Liver (tissue), 8 donors: ENCODE measurements at regions not wholly inside any gene's neighbourhood (a gene's known extent, or its start where the extent isn't known, plus 50 kb on each side); places are given as distances from the start of the nearest gene placed in this dataset.

ENCODE experiments used
- DNase-seq: peaks from one replicate; pipeline ENCODE4 v3.0.0-alpha.2; 2017; ENCODE audit warnings: low spot score
- H3K27ac ChIP-seq, 2 donors: one replicate each; pipeline ENCODE4 v1.7.0; 2013; ENCODE audit warnings: inconsistent platforms in 2 of 2, low read length in 2 of 2, control low read depth in 1 of 2, low read depth in 1 of 2, mild to moderate bottlenecking in 1 of 2
- H3K27me3 ChIP-seq, 4 donors: one replicate each; pipeline versions ENCODE4 v1.6.1 to v1.7.0; 2013; ENCODE audit warnings: low read length in 3 of 4, inconsistent platforms in 1 of 4, mild to moderate bottlenecking in 1 of 4, moderate library complexity in 1 of 4; ENCODE audit not compliant: control insufficient read depth in 4 of 4, insufficient read depth in 4 of 4
- H3K36me3 ChIP-seq, 4 donors: one replicate each; pipeline versions ENCODE4 v1.6.1 to v1.7.0; 2013; ENCODE audit warnings: low read length in 3 of 4, mild to moderate bottlenecking in 3 of 4, low read depth in 1 of 4, moderate library complexity in 1 of 4; ENCODE audit not compliant: control insufficient read depth in 4 of 4, insufficient read depth in 3 of 4
- H3K4me1 ChIP-seq, 4 donors: one replicate each; pipeline versions ENCODE4 v1.6.1 to v1.7.0; 2013; ENCODE audit warnings: low read length in 3 of 4, mild to moderate bottlenecking in 3 of 4, moderate library complexity in 1 of 4; ENCODE audit not compliant: control insufficient read depth in 4 of 4, insufficient read depth in 4 of 4
- H3K4me3 ChIP-seq, 3 donors: one replicate each; pipeline versions ENCODE4 v1.6.1 to v1.7.0; 2013; ENCODE audit warnings: low read length in 3 of 3, control low read depth in 1 of 3, low read depth in 1 of 3, mild to moderate bottlenecking in 1 of 3
- H3K9ac ChIP-seq, 2 donors: one replicate each; pipeline ENCODE4 v1.7.0; 2013; ENCODE audit warnings: low read length in 2 of 2, mild to moderate bottlenecking in 2 of 2, moderate library complexity in 2 of 2, control low read depth in 1 of 2, low read depth in 1 of 2
- H3K9me3 ChIP-seq, 4 donors: one replicate each; pipeline versions ENCODE4 v1.6.1 to v1.7.0; 2013; ENCODE audit warnings: low read length in 3 of 4; ENCODE audit not compliant: control insufficient read depth in 4 of 4
- CTCF ChIP-seq: fragments of 150-350 bp; IDR thresholded peaks from 2 replicates; pipeline ENCODE4 v1.5.1; 2017; ENCODE audit warnings: improper control_type of control experiment, low read depth, low read length; ENCODE audit not compliant: missing input control
- EGR1 ChIP-seq, 2 donors: IDR thresholded peaks; 2 replicates each; pipeline ENCODE4 v1.6.1; 2016 to 2018; ENCODE audit warnings: antibody characterized with exemption in 2 of 2, low read depth in 2 of 2
- FOXA1 ChIP-seq: IDR thresholded peaks from 2 replicates; pipeline ENCODE4 v1.6.1; 2016; ENCODE audit warnings: antibody characterized with exemption
- FOXA2 ChIP-seq: IDR thresholded peaks from 2 replicates; pipeline ENCODE4 v1.6.1; 2016; ENCODE audit warnings: antibody characterized with exemption
- GABPA ChIP-seq, 2 donors: IDR thresholded peaks in 1 of 2; conservative IDR thresholded peaks in 1 of 2; 2 replicates each; pipeline ENCODE4 v1.6.1; 2016; ENCODE audit warnings: antibody characterized with exemption in 2 of 2, mild to moderate bottlenecking in 1 of 2, moderate library complexity in 1 of 2
- HNF4A ChIP-seq, 2 donors: conservative IDR thresholded peaks; 2 replicates each; pipeline ENCODE4 v1.6.1; 2016; ENCODE audit warnings: antibody characterized with exemption in 2 of 2, mild to moderate bottlenecking in 2 of 2
- HNF4G ChIP-seq: IDR thresholded peaks from 2 replicates; pipeline ENCODE4 v1.6.1; 2016; ENCODE audit warnings: antibody characterized with exemption
- JUND ChIP-seq, 2 donors: IDR thresholded peaks; 2 replicates each; pipeline ENCODE4 v1.6.1; 2016; ENCODE audit warnings: antibody characterized with exemption in 2 of 2
- MAX ChIP-seq: IDR thresholded peaks from 2 replicates; pipeline ENCODE4 v1.6.1; 2016; ENCODE audit warnings: antibody characterized with exemption
- NR2F2 ChIP-seq: IDR thresholded peaks from 2 replicates; pipeline ENCODE4 v1.6.1; 2016; ENCODE audit warnings: antibody characterized with exemption
- RAD21 ChIP-seq, 2 donors: IDR thresholded peaks; 2 replicates each; pipeline ENCODE4 v1.6.1; 2016; ENCODE audit warnings: antibody characterized with exemption in 2 of 2, mild to moderate bottlenecking in 2 of 2
- RXRA ChIP-seq, 2 donors: IDR thresholded peaks; 2 replicates each; pipeline ENCODE4 v1.6.1; 2017 to 2018; ENCODE audit warnings: antibody characterized with exemption in 2 of 2, mild to moderate bottlenecking in 1 of 2
- SP1 ChIP-seq: IDR thresholded peaks from 2 replicates; pipeline ENCODE4 v1.6.1; 2018; ENCODE audit warnings: antibody characterized with exemption, mild to moderate bottlenecking
- TAF1 ChIP-seq: conservative IDR thresholded peaks from 2 replicates; pipeline ENCODE4 v1.6.1; 2016; ENCODE audit warnings: antibody characterized with exemption, mild to moderate bottlenecking
- YY1 ChIP-seq: IDR thresholded peaks from 2 replicates; pipeline ENCODE4 v1.6.1; 2016; ENCODE audit warnings: antibody characterized with exemption, mild to moderate bottlenecking
- WGBS: extraction: QIAGEN DNeasy Blood & Tissue Kit; methylation state at CpG from one replicate; pipeline ENCODE4 v1.1.7; 2013; 5-methylcytosine and 5-hydroxymethylcytosine counted together
- TF ChIP-seq, protein P1 (sequence below): IDR thresholded peaks from 2 replicates; pipeline ENCODE4 v1.6.1; 2016; ENCODE audit warnings: antibody characterized with exemption
- TF ChIP-seq, protein P2 (sequence below): IDR thresholded peaks from 2 replicates; pipeline ENCODE4 v1.6.1; 2016; ENCODE audit warnings: antibody characterized with exemption, mild to moderate bottlenecking
- TF ChIP-seq, protein P3 (sequence below): IDR thresholded peaks from 2 replicates; pipeline ENCODE4 v1.6.1; 2016; ENCODE audit warnings: antibody characterized with exemption
- donor health status: healthy.
- donor health status: healthy.
- donor health status: healthy.
- donor health status: healthy.
- donor health status: healthy.

DNA sequence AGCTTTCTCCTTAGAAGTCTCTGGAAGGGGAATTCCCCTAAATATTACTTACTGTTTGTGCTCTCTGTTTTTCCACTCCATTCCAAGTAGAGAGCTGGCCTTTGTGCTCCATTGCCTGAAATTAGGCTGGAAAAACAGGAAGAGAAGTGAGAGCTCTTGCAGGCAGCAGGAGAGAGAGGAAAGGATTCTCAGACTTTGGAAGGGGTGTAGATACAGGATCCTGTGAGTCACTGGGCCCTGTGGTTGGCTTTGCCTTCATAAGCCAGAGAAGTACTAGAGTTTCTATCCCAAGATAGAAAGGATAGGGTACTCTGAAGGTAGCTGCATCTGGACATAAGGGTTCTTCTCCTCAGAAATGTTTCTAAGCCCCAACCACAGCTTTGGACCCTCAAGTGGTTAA is 188.9 kb downstream of the CMPK2 start:
- no peak overlapping the region for H3K27ac ChIP-seq
- DNase-seq: no peak
- no peaks in the 10 kb centered on the region for H3K36me3 ChIP-seq
- no peak overlapping the region for H3K9ac ChIP-seq
- no peak overlapping the region for H3K4me3 ChIP-seq
- H3K4me1 ChIP-seq: no peaks in the 10 kb centered on the region
- H3K27me3 ChIP-seq: no peaks in the 10 kb centered on the region
- peaks cover 0 to 3% (median 0%) of the 10 kb centered on the region in 4 donors for H3K9me3 ChIP-seq
- no peak for TF ChIP-seq FOXA1
- no peak for TF ChIP-seq EGR1 (IDR thresholded peaks at IDR 0.05; ENCODE audit: low read depth in 2 of 2)
- TF ChIP-seq, protein P1, sequence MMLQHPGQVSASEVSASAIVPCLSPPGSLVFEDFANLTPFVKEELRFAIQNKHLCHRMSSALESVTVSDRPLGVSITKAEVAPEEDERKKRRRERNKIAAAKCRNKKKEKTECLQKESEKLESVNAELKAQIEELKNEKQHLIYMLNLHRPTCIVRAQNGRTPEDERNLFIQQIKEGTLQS: no peak
- TF ChIP-seq, protein P2, sequence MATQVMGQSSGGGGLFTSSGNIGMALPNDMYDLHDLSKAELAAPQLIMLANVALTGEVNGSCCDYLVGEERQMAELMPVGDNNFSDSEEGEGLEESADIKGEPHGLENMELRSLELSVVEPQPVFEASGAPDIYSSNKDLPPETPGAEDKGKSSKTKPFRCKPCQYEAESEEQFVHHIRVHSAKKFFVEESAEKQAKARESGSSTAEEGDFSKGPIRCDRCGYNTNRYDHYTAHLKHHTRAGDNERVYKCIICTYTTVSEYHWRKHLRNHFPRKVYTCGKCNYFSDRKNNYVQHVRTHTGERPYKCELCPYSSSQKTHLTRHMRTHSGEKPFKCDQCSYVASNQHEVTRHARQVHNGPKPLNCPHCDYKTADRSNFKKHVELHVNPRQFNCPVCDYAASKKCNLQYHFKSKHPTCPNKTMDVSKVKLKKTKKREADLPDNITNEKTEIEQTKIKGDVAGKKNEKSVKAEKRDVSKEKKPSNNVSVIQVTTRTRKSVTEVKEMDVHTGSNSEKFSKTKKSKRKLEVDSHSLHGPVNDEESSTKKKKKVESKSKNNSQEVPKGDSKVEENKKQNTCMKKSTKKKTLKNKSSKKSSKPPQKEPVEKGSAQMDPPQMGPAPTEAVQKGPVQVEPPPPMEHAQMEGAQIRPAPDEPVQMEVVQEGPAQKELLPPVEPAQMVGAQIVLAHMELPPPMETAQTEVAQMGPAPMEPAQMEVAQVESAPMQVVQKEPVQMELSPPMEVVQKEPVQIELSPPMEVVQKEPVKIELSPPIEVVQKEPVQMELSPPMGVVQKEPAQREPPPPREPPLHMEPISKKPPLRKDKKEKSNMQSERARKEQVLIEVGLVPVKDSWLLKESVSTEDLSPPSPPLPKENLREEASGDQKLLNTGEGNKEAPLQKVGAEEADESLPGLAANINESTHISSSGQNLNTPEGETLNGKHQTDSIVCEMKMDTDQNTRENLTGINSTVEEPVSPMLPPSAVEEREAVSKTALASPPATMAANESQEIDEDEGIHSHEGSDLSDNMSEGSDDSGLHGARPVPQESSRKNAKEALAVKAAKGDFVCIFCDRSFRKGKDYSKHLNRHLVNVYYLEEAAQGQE: no peak
- no peak for TF ChIP-seq RAD21 (IDR thresholded peaks at IDR 0.05)
- no peak for TF ChIP-seq FOXA2
- TF ChIP-seq SP1: no peak
- no peak for TF ChIP-seq TAF1
- no peak for TF ChIP-seq NR2F2
- no peak for TF ChIP-seq GABPA (IDR thresholded peaks at IDR 0.05 in 1 of 2, conservative IDR thresholded peaks at IDR 0.05 in 1 of 2)

- Histone ChIP-seq H3K4me3 (no peak overlapping the region), H3K27ac (no peak overlapping the region), H3K36me3 (no peaks in the 10 kb centered on the region), H3K9ac (no peak overlapping the region), H3K27me3 (no peaks in the 10 kb centered on the region), H3K4me1 (no peaks in the 10 kb centered on the region), H3K9me3 (peaks cover 0 to 3% (median 0%) of the 10 kb centered on the region in 4 donors)
- 41% methylated on average over 2 of the region's 2 CpGs for whole genome bisulfite sequencing
- DNase-seq: no peak
- TF ChIP-seq FOXA2 (no peak), MAX (no peak), HNF4A (conservative IDR thresholded peaks at IDR 0.05) (no peak), RAD21 (IDR thresholded peaks at IDR 0.05) (no peak), RXRA (IDR thresholded peaks at IDR 0.05) (no peak), HNF4G (no peak), SP1 (no peak), TAF1 (no peak), FOXA1 (no peak), EGR1 (IDR thresholded peaks at IDR 0.05; ENCODE audit: low read depth in 2 of 2) (no peak), GABPA (IDR thresholded peaks at IDR 0.05 in 1 of 2, conservative IDR thresholded peaks at IDR 0.05 in 1 of 2) (no peak), NR2F2 (no peak), CTCF (no peak), YY1 (no peak), JUND (IDR thresholded peaks at IDR 0.05) (no peak)
- TF ChIP-seq, protein P3, sequence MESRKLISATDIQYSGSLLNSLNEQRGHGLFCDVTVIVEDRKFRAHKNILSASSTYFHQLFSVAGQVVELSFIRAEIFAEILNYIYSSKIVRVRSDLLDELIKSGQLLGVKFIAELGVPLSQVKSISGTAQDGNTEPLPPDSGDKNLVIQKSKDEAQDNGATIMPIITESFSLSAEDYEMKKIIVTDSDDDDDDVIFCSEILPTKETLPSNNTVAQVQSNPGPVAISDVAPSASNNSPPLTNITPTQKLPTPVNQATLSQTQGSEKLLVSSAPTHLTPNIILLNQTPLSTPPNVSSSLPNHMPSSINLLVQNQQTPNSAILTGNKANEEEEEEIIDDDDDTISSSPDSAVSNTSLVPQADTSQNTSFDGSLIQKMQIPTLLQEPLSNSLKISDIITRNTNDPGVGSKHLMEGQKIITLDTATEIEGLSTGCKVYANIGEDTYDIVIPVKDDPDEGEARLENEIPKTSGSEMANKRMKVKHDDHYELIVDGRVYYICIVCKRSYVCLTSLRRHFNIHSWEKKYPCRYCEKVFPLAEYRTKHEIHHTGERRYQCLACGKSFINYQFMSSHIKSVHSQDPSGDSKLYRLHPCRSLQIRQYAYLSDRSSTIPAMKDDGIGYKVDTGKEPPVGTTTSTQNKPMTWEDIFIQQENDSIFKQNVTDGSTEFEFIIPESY: no peak
- TF ChIP-seq, protein P1: no peak
- TF ChIP-seq, protein P2: no peak
Measured at GRCh38 chr2:6679471-6679870, 186.2 kb downstream of the CMPK2 start.
